ENCODE measurements at regions not wholly inside any gene's neighbourhood (a gene's known extent, or its start where the extent isn't known, plus 50 kb on each side); places are given as distances from the start of the nearest gene placed in this dataset.

- TF ChIP-seq AHR (CRISPR knock-in tag; IDR thresholded peaks at IDR 0.05) (no peak), SPEN (CRISPR knock-in tag; IDR thresholded peaks at IDR 0.05; ENCODE audit: low read depth) (no peak), PHF8 (CRISPR knock-in tag; IDR thresholded peaks at IDR 0.05) (no peak), POLR2G (IDR thresholded peaks at IDR 0.05; ENCODE audit: low read depth, low read length) (no peak), YY1 (IDR thresholded peaks at IDR 0.05; ENCODE audit: insufficient read depth, insufficient replicate concordance, low read depth, low read length) (no peak), AKAP8 (CRISPR knock-in tag; IDR thresholded peaks at IDR 0.05) (no peak), HNRNPUL1 (IDR thresholded peaks at IDR 0.05; ENCODE audit: low read depth, low read length) (no peak), PRDM10 (CRISPR knock-in tag; IDR thresholded peaks at IDR 0.05; ENCODE audit: low read depth) (no peak), ZNF790 (CRISPR knock-in tag; IDR thresholded peaks at IDR 0.05; ENCODE audit: borderline replicate concordance) (no peak), ZIK1 (CRISPR knock-in tag; IDR thresholded peaks at IDR 0.05; ENCODE audit: borderline replicate concordance, low read depth) (no peak), DBP (CRISPR knock-in tag; IDR thresholded peaks at IDR 0.05; ENCODE audit: not compliant biosample characterization) (no peak), NFYB (CRISPR knock-in tag; IDR thresholded peaks at IDR 0.05) (peak; percentile 22; the same call in 1 of the 2 replicates), ONECUT2 (CRISPR knock-in tag; IDR thresholded peaks at IDR 0.05) (no peak), RFXAP (CRISPR knock-in tag; IDR thresholded peaks at IDR 0.05; ENCODE audit: borderline replicate concordance) (no peak), ZNF780A (CRISPR knock-in tag; IDR thresholded peaks at IDR 0.05) (no peak), ZBTB46 (CRISPR knock-in tag; IDR thresholded peaks at IDR 0.05; ENCODE audit: borderline replicate concordance) (no peak), PTBP1 (IDR thresholded peaks at IDR 0.05; ENCODE audit: low read depth, low read length, poor library complexity, severe bottlenecking) (no peak), AGO1 (IDR thresholded peaks at IDR 0.05; ENCODE audit: low read depth, low read length, poor library complexity, severe bottlenecking) (no peak), SAFB2 (CRISPR knock-in tag; IDR thresholded peaks at IDR 0.05; ENCODE audit: borderline replicate concordance, low read depth) (no peak), FUBP1 (CRISPR knock-in tag; IDR thresholded peaks at IDR 0.05; ENCODE audit: borderline replicate concordance) (no peak), MATR3 (CRISPR knock-in tag; IDR thresholded peaks at IDR 0.05) (no peak)
Observed at GRCh38 chr14:34368115-34368970, 93.7 kb downstream of the SPTSSA start (continued).

Measured in HepG2 (cell line).